HG03457 (cell line): ENCODE measurements at regions not wholly inside any gene's neighbourhood (a gene's known extent, or its start where the extent isn't known, plus 50 kb on each side); places are given as distances from the start of the nearest gene placed in this dataset.

Experiments used
- ATAC-seq: cut with Tn5 transposase; IDR thresholded peaks from one replicate; pipeline ENCODE4 v1.9.1; 2021; ENCODE audit warnings: moderate number of reproducible peaks; ENCODE audit not compliant: unreplicated experiment

- ATAC-seq, result no peak
These were observed 230.8 kb upstream of the CST7 start for GRCh38 chr20:24718277-24718676.

DNA sequence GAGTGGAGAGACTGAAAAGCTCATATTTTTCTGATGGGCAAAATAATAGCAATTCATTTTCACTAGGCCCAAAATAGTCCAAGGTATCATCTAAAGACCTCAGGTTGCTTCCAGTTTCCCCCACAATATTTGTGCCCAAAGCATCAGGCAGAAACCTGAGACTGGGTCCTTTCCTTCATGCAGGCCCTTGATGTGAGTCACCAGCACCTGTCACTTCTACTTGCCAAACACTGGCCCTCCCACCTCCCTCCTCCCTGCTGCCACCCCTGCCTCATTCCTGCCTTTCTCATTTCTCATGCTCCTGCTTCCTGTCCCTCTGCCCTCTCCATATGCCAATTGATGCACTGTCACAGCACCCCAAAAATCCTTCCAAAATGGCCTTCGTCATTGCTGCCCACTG is 230.4 kb upstream of the CST7 start:
- no peak for ATAC-seq

DNA sequence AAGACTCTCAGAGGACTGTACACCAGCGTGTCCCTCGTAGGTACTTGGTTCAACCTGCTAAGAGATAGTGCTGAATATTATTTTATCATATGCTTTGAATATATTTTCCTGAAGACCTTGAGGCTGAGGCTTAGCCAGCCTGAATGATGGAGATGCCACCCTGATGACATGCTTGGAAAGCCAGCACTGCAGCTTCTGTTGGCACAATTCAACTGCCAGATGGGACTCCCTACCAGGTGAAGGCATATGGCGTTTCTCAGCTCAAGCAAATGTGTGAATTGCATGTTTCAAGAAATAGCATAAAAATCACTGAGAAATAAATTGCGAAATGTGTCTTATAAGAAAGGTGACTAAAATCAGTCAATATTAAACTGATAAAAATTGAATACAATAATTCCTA is 228.1 kb upstream of the CST7 start:
- ATAC-seq, result no peak

GRCh38 chr20:24721891-24722568 is 227.0 kb upstream of the CST7 start:
- no peak for ATAC-seq

DNA sequence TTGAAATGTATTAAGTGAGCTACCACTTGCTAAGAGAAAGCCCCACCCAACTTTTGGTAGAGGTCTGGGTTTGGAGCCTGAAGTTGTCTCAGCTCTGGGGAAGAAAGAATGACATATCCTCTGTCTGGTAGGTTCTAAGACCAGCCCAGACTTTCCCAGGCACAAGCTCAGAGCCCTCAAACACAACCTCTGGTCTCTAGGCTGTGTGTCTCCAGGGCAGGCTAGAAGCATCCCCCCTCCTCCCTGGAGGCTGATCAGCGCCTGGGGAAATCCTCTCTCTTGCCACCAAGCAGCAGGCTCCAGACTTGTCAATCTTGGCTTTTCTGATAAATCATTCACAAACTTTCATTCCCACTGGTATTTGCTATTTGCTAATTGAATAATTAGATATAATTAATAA is 226.5 kb upstream of the CST7 start:
- no peak for ATAC-seq

DNA sequence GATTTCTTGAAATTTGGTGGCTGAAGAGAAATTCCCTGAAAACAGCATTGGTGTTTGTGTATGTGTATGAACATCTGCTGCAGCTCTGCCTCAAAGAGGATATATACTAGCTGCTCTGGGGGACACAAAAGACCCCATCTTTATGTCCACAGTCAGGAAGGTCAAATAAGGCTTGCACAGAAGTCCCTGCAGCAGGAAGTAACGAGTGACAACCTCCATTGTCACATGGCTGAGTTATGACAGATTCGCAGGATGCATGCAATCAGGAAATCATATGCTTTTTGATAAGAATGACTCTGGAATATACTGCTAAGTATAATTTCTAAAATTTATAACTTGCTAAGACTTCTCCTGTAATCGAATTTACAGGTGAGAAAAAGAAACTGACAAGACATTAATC is 225.9 kb upstream of the CST7 start:
- ATAC-seq, result no peak

GRCh38 chr20:24723647-24724352 is 225.3 kb upstream of the CST7 start:
- ATAC-seq, result no peak

DNA sequence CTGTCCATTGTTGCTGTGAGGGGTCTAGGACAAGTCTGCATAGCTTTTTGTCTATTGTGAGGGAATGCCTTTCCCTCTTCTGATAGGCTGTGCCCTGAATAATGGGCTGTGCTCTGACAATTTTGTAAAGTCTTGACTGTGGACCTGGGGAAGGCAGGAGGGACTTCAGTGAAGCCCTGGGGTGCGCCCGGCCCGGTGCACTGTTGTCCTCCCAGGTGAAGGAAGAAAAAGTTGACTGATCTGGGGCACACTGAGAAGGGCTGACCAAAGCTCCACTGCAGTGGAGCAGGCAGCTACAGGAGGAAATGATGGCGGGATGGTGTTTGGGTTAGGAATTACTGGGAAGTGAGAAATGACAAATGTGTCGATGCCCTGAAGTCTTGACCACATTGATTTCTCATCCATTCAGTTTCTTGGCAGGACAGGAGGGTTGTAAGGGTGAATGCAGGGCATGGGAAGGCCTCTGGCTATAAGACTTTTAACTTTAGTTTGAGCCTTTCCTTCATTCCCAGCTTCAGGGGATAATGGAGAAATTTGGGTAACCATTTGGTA is 224.0 kb upstream of the CST7 start:
- no peak for ATAC-seq

GRCh38 chr20:24727795-24728194 is 221.3 kb upstream of the CST7 start:
- ATAC-seq, result no peak

- no peak for ATAC-seq
These were observed 219.0 kb upstream of the CST7 start for GRCh38 chr20:24729896-24730605.

DNA sequence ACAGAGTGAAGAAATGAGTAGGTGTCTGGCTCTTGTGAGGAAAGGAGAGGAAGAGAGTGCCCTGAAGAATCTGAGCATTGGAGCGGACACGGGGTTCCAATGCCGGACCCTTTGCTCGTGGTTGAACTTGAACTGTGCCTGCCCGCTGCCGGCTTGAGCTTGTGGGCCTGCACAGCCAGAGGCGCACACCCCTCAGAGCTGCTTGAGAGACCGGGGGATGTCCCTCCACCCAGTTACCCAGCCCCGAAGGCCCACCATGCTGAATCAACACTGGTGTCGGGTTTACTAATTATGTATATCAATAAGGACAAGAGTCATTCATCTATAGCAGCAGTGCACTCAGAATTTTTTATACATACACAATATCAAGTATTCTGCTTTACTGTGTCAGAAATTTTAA is 218.3 kb upstream of the CST7 start:
- no peak for ATAC-seq

GRCh38 chr20:24731312-24731711 is 217.8 kb upstream of the CST7 start:
- ATAC-seq, result no peak

DNA sequence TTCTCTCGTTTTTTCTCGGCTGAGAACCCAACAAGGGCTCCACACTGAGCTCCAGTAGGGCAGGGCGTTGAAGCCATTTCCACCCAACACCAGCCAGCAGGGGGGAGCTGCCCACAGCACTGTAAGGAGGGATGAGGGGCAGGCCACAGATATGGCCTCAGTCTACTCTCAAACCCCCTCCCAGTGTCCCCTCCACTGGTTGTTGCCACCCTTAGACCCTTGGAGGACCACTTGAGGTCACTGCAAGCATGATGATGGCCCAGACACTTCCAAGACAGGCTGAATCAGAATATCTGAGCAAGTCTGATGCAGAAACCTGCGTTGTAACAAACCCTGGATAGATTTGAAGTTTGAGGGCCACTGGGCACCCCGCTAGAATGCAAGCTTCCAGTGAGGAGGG is 217.0 kb upstream of the CST7 start:
- no peak for ATAC-seq

DNA sequence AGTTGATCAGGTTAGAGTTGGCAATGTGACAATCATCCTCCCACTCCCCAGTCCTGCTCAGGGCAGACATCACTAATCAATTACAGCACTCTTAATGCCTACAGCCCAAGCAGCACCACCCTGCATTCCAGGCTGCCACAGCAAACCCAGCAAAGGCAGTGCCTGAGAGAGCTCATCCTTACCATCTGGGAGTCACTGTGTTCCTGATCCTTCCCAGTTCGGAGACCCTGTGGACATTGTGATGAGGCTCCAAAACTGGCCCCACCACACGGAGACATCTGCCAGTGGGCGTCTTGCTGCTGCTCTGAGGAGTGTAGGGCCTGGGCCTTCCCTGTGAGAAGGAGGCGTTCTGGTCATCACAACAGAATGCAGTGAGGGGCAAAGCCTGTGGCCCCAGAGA is 216.5 kb upstream of the CST7 start:
- no peak for ATAC-seq

GRCh38 chr20:24733416-24733815 is 215.7 kb upstream of the CST7 start:
- no peak for ATAC-seq

- ATAC-seq, result no peak
These were observed 214.9 kb upstream of the CST7 start for GRCh38 chr20:24734139-24734538.

DNA sequence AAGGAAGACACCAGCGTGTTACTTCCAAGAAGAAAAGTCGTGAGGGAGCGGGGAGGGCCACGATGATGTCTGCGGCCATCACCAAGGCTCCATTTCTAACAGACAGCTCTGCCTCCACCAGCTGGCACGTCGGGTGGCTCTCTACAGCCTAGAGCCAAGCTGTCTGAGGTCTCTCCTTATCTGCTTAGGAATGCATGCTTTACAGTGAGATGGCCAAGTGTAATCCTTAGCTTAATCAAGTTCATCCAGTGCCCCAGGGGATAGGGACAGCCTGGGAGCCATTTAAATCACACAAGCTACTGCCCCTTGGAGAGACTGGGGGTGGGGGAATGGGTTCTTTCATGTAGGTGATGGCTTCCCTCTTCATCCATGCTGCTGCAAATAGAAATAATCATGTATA is 213.8 kb upstream of the CST7 start:
- no peak for ATAC-seq

- no peak for ATAC-seq
These were observed 212.8 kb upstream of the CST7 start for GRCh38 chr20:24736131-24736843.

- no peak for ATAC-seq
These were observed 212.2 kb upstream of the CST7 start for GRCh38 chr20:24736844-24737211.

DNA sequence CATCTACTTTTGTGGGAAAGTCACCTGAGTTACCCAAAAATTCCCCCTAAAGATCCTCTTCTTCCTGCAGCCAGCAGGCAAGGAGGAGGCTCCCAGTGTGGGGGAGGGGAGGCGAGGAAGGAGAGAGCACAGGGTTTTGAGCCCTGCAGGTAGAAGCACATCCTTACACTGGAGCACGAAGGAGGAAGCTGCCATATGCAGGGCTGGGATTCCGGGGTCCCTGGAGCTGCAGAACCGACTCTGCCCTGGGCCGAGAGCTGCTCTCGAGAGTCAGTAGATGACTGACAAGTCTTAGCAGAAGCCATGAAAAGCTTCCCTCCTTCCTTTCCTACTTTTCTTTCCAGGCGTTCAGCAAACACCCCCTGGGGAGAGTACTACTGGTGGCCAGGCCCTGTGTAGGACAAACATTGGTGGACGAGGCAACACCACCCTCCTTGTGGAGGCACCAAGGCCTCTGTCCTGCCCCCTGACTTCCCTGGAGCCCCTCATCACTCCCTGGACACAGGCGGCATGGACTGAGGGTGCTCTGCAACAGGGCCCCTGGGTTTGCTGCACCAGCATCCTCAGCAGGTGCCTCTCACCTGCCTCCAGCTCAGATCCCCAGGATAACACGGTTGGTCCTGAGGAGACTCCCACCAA is 211.7 kb upstream of the CST7 start:
- no peak for ATAC-seq
